ENCODE measurements at regions not wholly inside any gene's neighbourhood (a gene's known extent, or its start where the extent isn't known, plus 50 kb on each side); places are given as distances from the start of the nearest gene placed in this dataset.

DNA sequence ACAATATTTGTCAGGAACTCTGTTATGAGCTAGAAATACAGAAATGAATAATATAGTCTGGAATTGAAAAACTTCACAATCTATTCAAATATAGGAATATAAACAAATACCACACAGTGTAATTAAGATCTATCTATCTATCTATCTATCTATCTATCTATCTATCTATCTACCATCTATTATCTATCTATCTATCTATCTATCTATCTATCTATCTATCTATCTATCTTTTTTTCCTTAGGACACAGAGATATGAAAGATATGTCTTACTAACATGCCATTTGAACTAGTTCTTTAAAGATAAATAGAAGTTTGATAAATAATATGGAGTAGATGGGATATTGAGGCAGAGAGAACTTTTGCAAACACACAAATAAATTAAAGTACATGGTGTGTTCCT is 357.8 kb downstream of the PARP8 start:
- TF ChIP-seq, protein P1, sequence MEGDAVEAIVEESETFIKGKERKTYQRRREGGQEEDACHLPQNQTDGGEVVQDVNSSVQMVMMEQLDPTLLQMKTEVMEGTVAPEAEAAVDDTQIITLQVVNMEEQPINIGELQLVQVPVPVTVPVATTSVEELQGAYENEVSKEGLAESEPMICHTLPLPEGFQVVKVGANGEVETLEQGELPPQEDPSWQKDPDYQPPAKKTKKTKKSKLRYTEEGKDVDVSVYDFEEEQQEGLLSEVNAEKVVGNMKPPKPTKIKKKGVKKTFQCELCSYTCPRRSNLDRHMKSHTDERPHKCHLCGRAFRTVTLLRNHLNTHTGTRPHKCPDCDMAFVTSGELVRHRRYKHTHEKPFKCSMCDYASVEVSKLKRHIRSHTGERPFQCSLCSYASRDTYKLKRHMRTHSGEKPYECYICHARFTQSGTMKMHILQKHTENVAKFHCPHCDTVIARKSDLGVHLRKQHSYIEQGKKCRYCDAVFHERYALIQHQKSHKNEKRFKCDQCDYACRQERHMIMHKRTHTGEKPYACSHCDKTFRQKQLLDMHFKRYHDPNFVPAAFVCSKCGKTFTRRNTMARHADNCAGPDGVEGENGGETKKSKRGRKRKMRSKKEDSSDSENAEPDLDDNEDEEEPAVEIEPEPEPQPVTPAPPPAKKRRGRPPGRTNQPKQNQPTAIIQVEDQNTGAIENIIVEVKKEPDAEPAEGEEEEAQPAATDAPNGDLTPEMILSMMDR (IDR thresholded peaks at IDR 0.05), result no peak
- TF ChIP-seq POLR2A (IDR thresholded peaks at IDR 0.05) (no peak), EP300 (IDR thresholded peaks at IDR 0.05) (no peak)

Data from ovary (tissue), 3 donors.